GM12878 (cell line): ENCODE measurements at regions not wholly inside any gene's neighbourhood (a gene's known extent, or its start where the extent isn't known, plus 50 kb on each side); places are given as distances from the start of the nearest gene placed in this dataset.

Experiments
- ATF7 ChIP-seq: fragments of 450-650 bp; IDR thresholded peaks from 2 replicates; pipeline ENCODE4 v1.6.1; 2016; ENCODE audit warnings: low read depth, mild to moderate bottlenecking
- BACH1 ChIP-seq: fragments of 450-650 bp; IDR thresholded peaks from 2 replicates; pipeline ENCODE4 v1.6.1; 2017; ENCODE audit warnings: mild to moderate bottlenecking, borderline replicate concordance
- BHLHE40 ChIP-seq, 2 experiments: fragments of 450-650 bp in 1 of 2; IDR thresholded peaks; 2 replicates each; pipeline ENCODE4 v1.6.1; 2011 to 2017; ENCODE audit warnings: low read depth in 2 of 2, borderline replicate concordance in 1 of 2, improper control_type of control experiment in 1 of 2, low read length in 1 of 2, mild to moderate bottlenecking in 1 of 2
- CREB1 ChIP-seq: IDR thresholded peaks from 2 replicates; pipeline ENCODE4 v1.6.1; 2012; ENCODE audit warnings: low read depth, mild to moderate bottlenecking, inconsistent platforms
- HDAC6 ChIP-seq: fragments of 200-600 bp; sonication (generic); IDR thresholded peaks from one replicate; pipeline ENCODE4 v1.8.0; 2017; ENCODE audit warnings: antibody characterized with exemption; ENCODE audit not compliant: unreplicated experiment
- JUND ChIP-seq: IDR thresholded peaks from 2 replicates; pipeline ENCODE4 v1.6.1; 2012; ENCODE audit warnings: low read depth, mild to moderate bottlenecking, low read length, improper control_type of control experiment, moderate library complexity
- MXI1 ChIP-seq: fragments of 150-350 bp; IDR thresholded peaks from 2 replicates; pipeline ENCODE4 v1.6.1; 2011; ENCODE audit warnings: low read depth, mild to moderate bottlenecking, inconsistent platforms, low read length, improper control_type of control experiment
- NFYA ChIP-seq: IDR thresholded peaks from 2 replicates; pipeline ENCODE4 v1.6.1; 2011; ENCODE audit warnings: low read depth, mild to moderate bottlenecking, low read length, improper control_type of control experiment, borderline replicate concordance
- NRF1 ChIP-seq: conservative IDR thresholded peaks from 2 replicates; pipeline ENCODE4 v1.6.1; 2011; ENCODE audit warnings: mild to moderate bottlenecking, low read depth, low read length, improper control_type of control experiment
- PAX5 ChIP-seq: IDR thresholded peaks from 2 replicates; pipeline ENCODE4 v1.6.1; 2011; ENCODE audit warnings: low read depth, low read length, borderline replicate concordance
- SIN3A ChIP-seq: IDR thresholded peaks from 2 replicates; pipeline ENCODE4 v1.6.1; 2012; ENCODE audit warnings: low read depth, low read length, improper control_type of control experiment
- SMARCA5 ChIP-seq: fragments of 450-650 bp; IDR thresholded peaks from 2 replicates; pipeline ENCODE4 v1.6.1; 2017; ENCODE audit warnings: mild to moderate bottlenecking
- SMC3 ChIP-seq: IDR thresholded peaks from 2 replicates; pipeline ENCODE4 v1.6.1; 2011; ENCODE audit warnings: low read length, improper control_type of control experiment, borderline replicate concordance
- SUZ12 ChIP-seq: fragments of 200-600 bp; sonication (generic); IDR thresholded peaks from one replicate; pipeline ENCODE4 v1.6.1; 2018; ENCODE audit warnings: antibody characterized with exemption, mild to moderate bottlenecking; ENCODE audit not compliant: unreplicated experiment
- TCF3 ChIP-seq: IDR thresholded peaks from 2 replicates; pipeline ENCODE4 v1.6.1; 2012; ENCODE audit warnings: low read depth, mild to moderate bottlenecking, low read length, borderline replicate concordance; ENCODE audit not compliant: insufficient read depth
- ZNF217 ChIP-seq: fragments of 450-650 bp; IDR thresholded peaks from 2 replicates; pipeline ENCODE4 v1.6.1; 2017; ENCODE audit warnings: antibody characterized with exemption, mild to moderate bottlenecking
- ZNF622 ChIP-seq: fragments of 450-650 bp; IDR thresholded peaks from 2 replicates; pipeline ENCODE4 v1.6.1; 2017; ENCODE audit warnings: mild to moderate bottlenecking, inconsistent platforms
- ZNF687 ChIP-seq: fragments of 450-650 bp; IDR thresholded peaks from 2 replicates; pipeline ENCODE4 v1.6.1; 2017; ENCODE audit warnings: mild to moderate bottlenecking, moderate library complexity
- TF ChIP-seq, protein P1 (sequence below), 3 experiments: IDR thresholded peaks in 2 of 3; conservative IDR thresholded peaks in 1 of 3; 2 replicates each; pipeline ENCODE4 v1.5.1; 2011; ENCODE audit warnings: low read depth in 3 of 3, low read length in 3 of 3, mild to moderate bottlenecking in 3 of 3, control low read depth in 2 of 3, moderate library complexity in 2 of 3, inconsistent platforms in 1 of 3, mixed read lengths in 1 of 3; ENCODE audit not compliant: control insufficient read depth in 2 of 3, insufficient read depth in 1 of 3; ENCODE audit errors: extremely low read depth in 1 of 3
- TF ChIP-seq, protein P2 (sequence below): fragments of 450-650 bp; IDR thresholded peaks from 2 replicates; pipeline ENCODE4 v1.6.1; 2016; ENCODE audit warnings: mild to moderate bottlenecking
- TF ChIP-seq, protein P3 (sequence below): fragments of 450-650 bp; IDR thresholded peaks from 2 replicates; pipeline ENCODE4 v1.6.1; 2016; ENCODE audit warnings: mild to moderate bottlenecking

DNA sequence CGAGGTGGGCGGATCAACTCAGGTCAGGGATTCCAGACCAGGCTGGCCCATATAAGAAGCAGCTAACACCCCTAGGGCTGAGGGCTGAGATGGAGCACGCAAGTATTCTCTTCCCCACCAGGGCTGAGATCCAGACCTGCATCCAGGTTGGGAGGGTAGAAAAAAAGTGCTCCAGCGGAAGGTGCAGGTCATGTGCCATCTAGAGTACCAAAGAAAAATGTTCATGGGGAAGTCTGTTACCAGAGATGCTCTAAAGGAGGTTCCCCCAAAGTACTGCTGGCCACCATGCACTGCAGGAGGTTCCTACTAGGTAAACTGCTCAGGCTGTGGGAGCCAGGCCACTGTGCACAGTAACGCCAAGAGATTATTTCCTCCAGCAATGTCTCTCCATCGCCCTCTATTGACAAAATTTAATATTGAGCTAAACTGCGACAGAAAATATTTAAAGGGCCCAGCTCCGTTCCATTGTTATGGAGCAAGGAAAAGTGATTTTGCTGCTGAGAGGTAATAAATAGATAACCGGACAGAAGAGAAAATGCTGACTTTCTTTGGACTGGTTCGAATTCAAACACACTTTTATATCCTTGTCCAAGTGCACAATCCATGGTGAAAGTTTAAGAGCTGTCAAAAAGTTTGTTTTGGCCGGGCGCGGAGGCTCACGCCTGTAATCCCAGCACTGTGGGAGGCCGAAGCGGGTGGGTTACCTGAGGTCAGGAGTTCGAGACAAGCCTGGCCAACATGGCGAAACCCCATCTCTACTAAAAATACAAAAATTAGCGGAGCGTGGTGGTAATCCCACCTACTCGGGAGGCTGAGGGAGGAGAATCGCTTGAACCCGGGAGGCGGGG, 159.9 kb downstream of the OR2B2 start (continued):
- TF ChIP-seq, protein P1, sequence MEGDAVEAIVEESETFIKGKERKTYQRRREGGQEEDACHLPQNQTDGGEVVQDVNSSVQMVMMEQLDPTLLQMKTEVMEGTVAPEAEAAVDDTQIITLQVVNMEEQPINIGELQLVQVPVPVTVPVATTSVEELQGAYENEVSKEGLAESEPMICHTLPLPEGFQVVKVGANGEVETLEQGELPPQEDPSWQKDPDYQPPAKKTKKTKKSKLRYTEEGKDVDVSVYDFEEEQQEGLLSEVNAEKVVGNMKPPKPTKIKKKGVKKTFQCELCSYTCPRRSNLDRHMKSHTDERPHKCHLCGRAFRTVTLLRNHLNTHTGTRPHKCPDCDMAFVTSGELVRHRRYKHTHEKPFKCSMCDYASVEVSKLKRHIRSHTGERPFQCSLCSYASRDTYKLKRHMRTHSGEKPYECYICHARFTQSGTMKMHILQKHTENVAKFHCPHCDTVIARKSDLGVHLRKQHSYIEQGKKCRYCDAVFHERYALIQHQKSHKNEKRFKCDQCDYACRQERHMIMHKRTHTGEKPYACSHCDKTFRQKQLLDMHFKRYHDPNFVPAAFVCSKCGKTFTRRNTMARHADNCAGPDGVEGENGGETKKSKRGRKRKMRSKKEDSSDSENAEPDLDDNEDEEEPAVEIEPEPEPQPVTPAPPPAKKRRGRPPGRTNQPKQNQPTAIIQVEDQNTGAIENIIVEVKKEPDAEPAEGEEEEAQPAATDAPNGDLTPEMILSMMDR (IDR thresholded peaks at IDR 0.05 in 2 of 3, conservative IDR thresholded peaks at IDR 0.05 in 1 of 3; ENCODE audit: control insufficient read depth in 2 of 3, extremely low read depth in 1 of 3, insufficient read depth in 1 of 3, low read depth in 3 of 3, low read length in 3 of 3) = peak; percentile 64 to 89 (median 81)
- no peak for TF ChIP-seq ATF7
- no peak for TF ChIP-seq MXI1
- TF ChIP-seq SMARCA5 = peak; percentile 88
- no peak for TF ChIP-seq NRF1
- peak; percentile 86 for TF ChIP-seq ZNF217
- 0 out of 2 replicates have a peak, but pooled peaks have one; percentile 33 for TF ChIP-seq SIN3A
- no peak for TF ChIP-seq BACH1
- no peak for TF ChIP-seq ZNF687
- TF ChIP-seq HDAC6 = no peak
- peak; percentile 61; the same call in 1 of the 2 replicates for TF ChIP-seq SMC3
- no peak for TF ChIP-seq NFYA
- TF ChIP-seq SUZ12 = no peak
- 0 out of 2 replicates have a peak, but pooled peaks have one; percentile 21 for TF ChIP-seq CREB1
- no peak for TF ChIP-seq JUND
- no peak for TF ChIP-seq ZNF622
- TF ChIP-seq, protein P2, sequence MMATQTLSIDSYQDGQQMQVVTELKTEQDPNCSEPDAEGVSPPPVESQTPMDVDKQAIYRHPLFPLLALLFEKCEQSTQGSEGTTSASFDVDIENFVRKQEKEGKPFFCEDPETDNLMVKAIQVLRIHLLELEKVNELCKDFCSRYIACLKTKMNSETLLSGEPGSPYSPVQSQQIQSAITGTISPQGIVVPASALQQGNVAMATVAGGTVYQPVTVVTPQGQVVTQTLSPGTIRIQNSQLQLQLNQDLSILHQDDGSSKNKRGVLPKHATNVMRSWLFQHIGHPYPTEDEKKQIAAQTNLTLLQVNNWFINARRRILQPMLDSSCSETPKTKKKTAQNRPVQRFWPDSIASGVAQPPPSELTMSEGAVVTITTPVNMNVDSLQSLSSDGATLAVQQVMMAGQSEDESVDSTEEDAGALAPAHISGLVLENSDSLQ = no peak
- no peak for TF ChIP-seq PAX5
- no peak for TF ChIP-seq TCF3
- 0 out of 4 replicates have a peak, but pooled peaks of 1 of the 2 experiments have one; percentile 43 for TF ChIP-seq BHLHE40 (IDR thresholded peaks at IDR 0.05; ENCODE audit: borderline replicate concordance in 1 of 2, low read depth in 2 of 2, low read length in 1 of 2)
- TF ChIP-seq, protein P3, sequence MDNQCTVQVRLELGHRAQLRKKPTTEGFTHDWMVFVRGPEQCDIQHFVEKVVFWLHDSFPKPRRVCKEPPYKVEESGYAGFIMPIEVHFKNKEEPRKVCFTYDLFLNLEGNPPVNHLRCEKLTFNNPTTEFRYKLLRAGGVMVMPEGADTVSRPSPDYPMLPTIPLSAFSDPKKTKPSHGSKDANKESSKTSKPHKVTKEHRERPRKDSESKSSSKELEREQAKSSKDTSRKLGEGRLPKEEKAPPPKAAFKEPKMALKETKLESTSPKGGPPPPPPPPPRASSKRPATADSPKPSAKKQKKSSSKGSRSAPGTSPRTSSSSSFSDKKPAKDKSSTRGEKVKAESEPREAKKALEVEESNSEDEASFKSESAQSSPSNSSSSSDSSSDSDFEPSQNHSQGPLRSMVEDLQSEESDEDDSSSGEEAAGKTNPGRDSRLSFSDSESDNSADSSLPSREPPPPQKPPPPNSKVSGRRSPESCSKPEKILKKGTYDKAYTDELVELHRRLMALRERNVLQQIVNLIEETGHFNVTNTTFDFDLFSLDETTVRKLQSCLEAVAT = no peak
